Neural cell (in vitro differentiated cells): ENCODE measurements at regions not wholly inside any gene's neighbourhood (a gene's known extent, or its start where the extent isn't known, plus 50 kb on each side); places are given as distances from the start of the nearest gene placed in this dataset.

Experiments used
- H2AFZ ChIP-seq: fragments of 200-600, 300-800 bp; sonication (generic), shearing (Covaris generic); 2 replicates; pipeline ENCODE4 v1.6.0; 2014; ENCODE audit warnings: low read depth, mild to moderate bottlenecking, antibody characterized with exemption, low read length, moderate library complexity
- H3F3A ChIP-seq: fragments of 200-600 bp; shearing (Covaris generic); 2 replicates; pipeline ENCODE4 v1.6.1; 2016; ENCODE audit warnings: mild to moderate bottlenecking, moderate library complexity, mixed read lengths, antibody characterized with exemption, low read length; ENCODE audit not compliant: insufficient read depth, poor library complexity, severe bottlenecking
- H3K27ac ChIP-seq: fragments of 200-600, 300-800 bp; sonication (generic), shearing (Covaris generic); 2 replicates; pipeline ENCODE4 v1.5.1; 2014; ENCODE audit warnings: mild to moderate bottlenecking, low read length, moderate library complexity
- H3K27me3 ChIP-seq: fragments of 300-800, 200-600 bp; sonication (generic), shearing (Covaris generic); 2 replicates; pipeline ENCODE4 v1.6.0; 2014; ENCODE audit warnings: mild to moderate bottlenecking, low read depth, low read length, moderate library complexity; ENCODE audit not compliant: insufficient read depth
- H3K36me3 ChIP-seq: fragments of 300-800, 200-600 bp; sonication (generic), shearing (Covaris generic); 2 replicates; pipeline ENCODE4 v1.5.1; 2014; ENCODE audit warnings: mild to moderate bottlenecking, antibody characterized with exemption, low read length, moderate library complexity; ENCODE audit not compliant: insufficient read depth
- H3K4me2 ChIP-seq: fragments of 300-800, 200-600 bp; sonication (generic), shearing (Covaris generic); 2 replicates; pipeline ENCODE4 v1.6.0; 2014; ENCODE audit warnings: mild to moderate bottlenecking, low read length
- H3K4me3 ChIP-seq: fragments of 300-800, 200-600 bp; sonication (generic), shearing (Covaris generic); 2 replicates; pipeline ENCODE4 v1.5.1; 2014; ENCODE audit warnings: mild to moderate bottlenecking, low read length, moderate library complexity
- H3K79me2 ChIP-seq: fragments of 200-600 bp; shearing (Covaris generic); replicated peaks from 2 replicates; pipeline ENCODE4 v1.6.0; 2014; ENCODE audit warnings: mild to moderate bottlenecking, low read length, moderate library complexity; ENCODE audit not compliant: insufficient read depth
- H3K9ac ChIP-seq: fragments of 300-800, 200-600 bp; sonication (generic), shearing (Covaris generic); 2 replicates; pipeline ENCODE4 v1.6.1; 2016; ENCODE audit warnings: mild to moderate bottlenecking, low read length, mixed read lengths
- H3K9me2 ChIP-seq: fragments of 200-600 bp; shearing (Covaris generic); 2 replicates; pipeline ENCODE4 v1.6.1; 2016; ENCODE audit warnings: mild to moderate bottlenecking, low read length, mixed read lengths; ENCODE audit not compliant: insufficient read depth
- H3K9me3 ChIP-seq: fragments of 200-600, 300-800 bp; sonication (generic), shearing (Covaris generic); 2 replicates; pipeline ENCODE4 v1.6.1; 2016; ENCODE audit warnings: mild to moderate bottlenecking, mixed run types, low read length, moderate library complexity, mixed read lengths
- H4K20me1 ChIP-seq: fragments of 200-600 bp; shearing (Covaris generic); 2 replicates; pipeline ENCODE4 v1.6.1; 2016; ENCODE audit warnings: mild to moderate bottlenecking, mixed run types; ENCODE audit not compliant: insufficient read depth
- CTCF ChIP-seq: fragments of 450-650 bp; IDR thresholded peaks from 2 replicates; pipeline ENCODE4 v1.5.1; 2014; ENCODE audit warnings: antibody characterized with exemption, mild to moderate bottlenecking, moderate library complexity; ENCODE audit not compliant: poor library complexity, severe bottlenecking
- EP300 ChIP-seq: fragments of 450-650 bp; conservative IDR thresholded peaks from 2 replicates; pipeline ENCODE4 v1.6.1; 2014; ENCODE audit warnings: antibody characterized with exemption, mild to moderate bottlenecking, moderate library complexity; ENCODE audit not compliant: poor library complexity, severe bottlenecking
- EZH2 ChIP-seq: fragments of 200-600, 300-800 bp; shearing (Covaris generic), sonication (generic); IDR thresholded peaks from 2 replicates; pipeline ENCODE4 v1.6.1; 2014; ENCODE audit warnings: antibody characterized with exemption, low read length, borderline replicate concordance, mild to moderate bottlenecking; ENCODE audit not compliant: insufficient read depth, poor library complexity, severe bottlenecking
- MXI1 ChIP-seq: fragments of 450-650 bp; conservative IDR thresholded peaks from 2 replicates; pipeline ENCODE4 v1.6.1; 2014; ENCODE audit warnings: antibody characterized with exemption, mild to moderate bottlenecking; ENCODE audit not compliant: poor library complexity, severe bottlenecking
- POLR2AphosphoS5 ChIP-seq: IDR thresholded peaks from 2 replicates; pipeline ENCODE4 v1.6.1; 2012
- RAD21 ChIP-seq: fragments of 450-650 bp; conservative IDR thresholded peaks from 2 replicates; pipeline ENCODE4 v1.6.1; 2014; ENCODE audit warnings: antibody characterized with exemption, mild to moderate bottlenecking, moderate library complexity

GRCh38 chr13:60925686-60926085 is 490.0 kb downstream of the PCDH20 start:
- no peak overlapping the region for H3K4me2 ChIP-seq
- H3K9ac ChIP-seq = no peak overlapping the region
- no peaks in the 10 kb centered on the region for H3F3A ChIP-seq
- no peak overlapping the region for H3K4me3 ChIP-seq
- no peak overlapping the region for H3K27ac ChIP-seq
- H3K36me3 ChIP-seq = no peaks in the 10 kb centered on the region
- H4K20me1 ChIP-seq = no peaks in the 10 kb centered on the region
- H3K9me2 ChIP-seq = no peaks in the 10 kb centered on the region
- H3K9me3 ChIP-seq = no peaks in the 10 kb centered on the region
- no peaks in the 10 kb centered on the region for H3K27me3 ChIP-seq
- H2AFZ ChIP-seq = no peak overlapping the region
- no peaks in the 10 kb centered on the region for H3K79me2 ChIP-seq
- TF ChIP-seq EZH2 (no peak), MXI1 (no peak)

DNA sequence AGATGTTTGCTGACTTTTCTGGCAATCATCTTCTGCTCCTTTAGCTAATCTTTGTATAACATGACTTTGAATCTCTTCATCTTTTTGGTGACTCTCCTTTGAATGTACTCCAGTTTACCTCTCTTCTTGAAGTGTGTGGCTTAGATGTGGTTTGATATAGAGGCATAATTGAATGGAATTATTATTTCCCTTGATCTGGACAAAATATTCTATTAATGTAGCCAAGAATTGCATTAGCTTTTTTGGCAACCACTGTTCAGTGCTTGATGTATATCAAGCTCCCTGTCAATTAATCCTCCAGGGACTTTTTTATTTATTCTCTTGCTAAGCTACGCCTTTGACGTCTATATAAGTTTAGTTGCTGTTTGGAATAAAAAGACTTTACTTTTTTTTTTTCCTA is 490.8 kb downstream of the PCDH20 start:
- Histone ChIP-seq H3K4me3 (no peak overlapping the region), H3K9me2 (no peaks in the 10 kb centered on the region), H3F3A (no peaks in the 10 kb centered on the region), H3K9me3 (no peaks in the 10 kb centered on the region), H3K27ac (no peak overlapping the region), H3K36me3 (no peaks in the 10 kb centered on the region), H3K79me2 (no peaks in the 10 kb centered on the region), H2AFZ (no peak overlapping the region), H4K20me1 (no peaks in the 10 kb centered on the region), H3K27me3 (no peaks in the 10 kb centered on the region), H3K4me2 (no peak overlapping the region), H3K9ac (no peak overlapping the region)
- TF ChIP-seq CTCF (no peak), RAD21 (no peak), MXI1 (no peak)

- H3F3A ChIP-seq = no peaks in the 10 kb centered on the region
- H3K4me3 ChIP-seq = no peak overlapping the region
- H2AFZ ChIP-seq = no peak overlapping the region
- no peak overlapping the region for H3K9ac ChIP-seq
- H3K79me2 ChIP-seq = no peaks in the 10 kb centered on the region
- no peaks in the 10 kb centered on the region for H3K27me3 ChIP-seq
- H3K9me3 ChIP-seq = no peaks in the 10 kb centered on the region
- H3K36me3 ChIP-seq = no peaks in the 10 kb centered on the region
- TF ChIP-seq EP300 (peak; percentile 13), RAD21 (no peak)
- no peak overlapping the region for H3K4me2 ChIP-seq
- peak overlapping the region; percentile 21 for H3K27ac ChIP-seq
- H3K9me2 ChIP-seq = no peaks in the 10 kb centered on the region
- H4K20me1 ChIP-seq = no peaks in the 10 kb centered on the region
These were observed 492.9 kb downstream of the PCDH20 start for GRCh38 chr13:60922576-60923231.

DNA sequence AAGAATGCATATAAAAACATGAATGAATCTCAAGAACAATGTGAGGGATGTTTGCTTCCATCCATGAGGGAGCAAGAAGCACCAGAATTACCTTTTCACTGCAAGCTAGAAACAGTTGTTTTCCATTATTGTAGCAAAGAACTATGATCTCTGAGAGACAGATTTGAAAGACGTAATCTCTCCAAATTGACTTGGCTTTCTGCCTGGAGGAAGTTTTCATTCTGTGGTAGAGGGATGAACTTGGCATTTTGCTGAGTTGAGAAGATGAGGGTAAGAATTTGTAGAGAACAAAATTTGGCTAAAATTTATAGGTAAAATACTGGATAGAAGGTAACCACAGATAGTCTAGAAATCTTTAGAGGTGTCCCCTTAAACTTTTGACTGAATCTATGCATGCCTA is 496.8 kb downstream of the TDRD3 start:
- no peak overlapping the region for H3K9ac ChIP-seq
- no peaks in the 10 kb centered on the region for H3K36me3 ChIP-seq
- no peaks in the 10 kb centered on the region for H3K9me2 ChIP-seq
- H3K79me2 ChIP-seq = no peaks in the 10 kb centered on the region
- no peaks in the 10 kb centered on the region for H3K27me3 ChIP-seq
- no peaks in the 10 kb centered on the region for H3F3A ChIP-seq
- TF ChIP-seq POLR2AphosphoS5 (no peak), EP300 (no peak)
- no peaks in the 10 kb centered on the region for H3K9me3 ChIP-seq
- no peak overlapping the region for H2AFZ ChIP-seq
- H3K4me2 ChIP-seq = no peak overlapping the region
- no peaks in the 10 kb centered on the region for H4K20me1 ChIP-seq
- no peak overlapping the region for H3K27ac ChIP-seq
- no peak overlapping the region for H3K4me3 ChIP-seq
